ENCODE measurements at regions not wholly inside any gene's neighbourhood (a gene's known extent, or its start where the extent isn't known, plus 50 kb on each side); places are given as distances from the start of the nearest gene placed in this dataset.

GRCh38 chr6:25013246-25013645, 77.5 kb upstream of the RIPOR2 start:
- no peak for DNase-seq (ENCODE audit: low read depth)

GRCh38 chr6:25014369-25014768, 78.6 kb upstream of the RIPOR2 start:
- no peak for DNase-seq (ENCODE audit: low read depth)

GRCh38 chr6:25014791-25015560, 79.2 kb upstream of the RIPOR2 start:
- DNase-seq (ENCODE audit: low read depth) = peak; percentile 85

- no peak for DNase-seq (ENCODE audit: low read depth)
Measured at GRCh38 chr6:25016014-25016720, 80.4 kb upstream of the RIPOR2 start.

GRCh38 chr6:25017486-25017885, 81.7 kb upstream of the RIPOR2 start:
- no peak for DNase-seq (ENCODE audit: low read depth)

- DNase-seq (ENCODE audit: low read depth) = peak; percentile 65
Measured at GRCh38 chr6:25017932-25018567, 82.3 kb upstream of the RIPOR2 start.

- DNase-seq (ENCODE audit: low read depth) = no peak
Measured at GRCh38 chr6:25018568-25018954, 82.8 kb upstream of the RIPOR2 start.

GRCh38 chr6:25022140-25022553, 86.4 kb upstream of the RIPOR2 start:
- DNase-seq (ENCODE audit: low read depth) = no peak

GRCh38 chr6:25023781-25024180, 88.0 kb upstream of the RIPOR2 start:
- no peak for DNase-seq (ENCODE audit: low read depth)

GRCh38 chr6:25024821-25025220, 89.1 kb upstream of the RIPOR2 start:
- no peak for DNase-seq (ENCODE audit: low read depth)

- DNase-seq (ENCODE audit: low read depth) = no peak
Measured at GRCh38 chr6:25025248-25025918, 89.6 kb upstream of the RIPOR2 start.

- DNase-seq (ENCODE audit: low read depth) = no peak
Measured at GRCh38 chr6:25025919-25026301, 90.2 kb upstream of the RIPOR2 start.

GRCh38 chr6:25026723-25027122, 91.0 kb upstream of the RIPOR2 start:
- no peak for DNase-seq (ENCODE audit: low read depth)

GRCh38 chr6:25027221-25027916, 91.6 kb upstream of the RIPOR2 start:
- DNase-seq (ENCODE audit: low read depth) = no peak

GRCh38 chr6:25028328-25028727, 92.6 kb upstream of the RIPOR2 start:
- DNase-seq (ENCODE audit: low read depth) = no peak

GRCh38 chr6:25032934-25033333, 97.2 kb upstream of the RIPOR2 start:
- no peak for DNase-seq (ENCODE audit: low read depth)

- no peak for DNase-seq (ENCODE audit: low read depth)
Measured at GRCh38 chr6:25034431-25034921, 98.7 kb upstream of the RIPOR2 start.

- DNase-seq (ENCODE audit: low read depth) = no peak
Measured at GRCh38 chr6:25035174-25035511, 99.4 kb upstream of the RIPOR2 start.

GRCh38 chr6:25035512-25036435, 100.0 kb upstream of the RIPOR2 start:
- DNase-seq (ENCODE audit: low read depth) = no peak

- DNase-seq (ENCODE audit: low read depth) = no peak
Measured at GRCh38 chr6:25036461-25036860, 100.7 kb upstream of the RIPOR2 start.

GRCh38 chr6:25038300-25038699, 102.5 kb upstream of the RIPOR2 start:
- no peak for DNase-seq (ENCODE audit: low read depth)
